GM18861 (cell line): ENCODE measurements at regions not wholly inside any gene's neighbourhood (a gene's known extent, or its start where the extent isn't known, plus 50 kb on each side); places are given as distances from the start of the nearest gene placed in this dataset.
"Not testable (repeated sequence)": the region's sequence is repeated elsewhere in the genome, so short reads cannot be mapped to it uniquely, and the experiment has no call there.

Experiments used
- ATAC-seq: cut with Tn5 transposase; IDR thresholded peaks from one replicate; pipeline ENCODE4 v1.9.1; 2021; ENCODE audit not compliant: unreplicated experiment

- ATAC-seq: not testable (repeated sequence)
Measured at GRCh38 chr6:26720663-26721218, 61.2 kb upstream of the ZNF322 start.

GRCh38 chr6:26730019-26730766 lies 70.6 kb upstream of the ZNF322 start:
- ATAC-seq: not testable (repeated sequence)

- ATAC-seq: not testable (repeated sequence)
Measured at GRCh38 chr6:26734776-26735472, 75.4 kb upstream of the ZNF322 start.

- no peak for ATAC-seq
Measured at GRCh38 chr6:26739811-26740210, 80.3 kb upstream of the ZNF322 start.

- ATAC-seq: no peak
Measured at GRCh38 chr6:26743157-26743821, 83.7 kb upstream of the ZNF322 start.

- ATAC-seq: no peak
Measured at GRCh38 chr6:26743941-26744699, 84.6 kb upstream of the ZNF322 start.

GRCh38 chr6:26744837-26745282 lies 85.3 kb upstream of the ZNF322 start:
- not testable (repeated sequence) for ATAC-seq

- ATAC-seq: not testable (repeated sequence)
Measured at GRCh38 chr6:26745964-26746363, 86.4 kb upstream of the ZNF322 start.

GRCh38 chr6:26749126-26749758 lies 89.7 kb upstream of the ZNF322 start:
- not testable (repeated sequence) for ATAC-seq

- ATAC-seq: not testable (repeated sequence)
Measured at GRCh38 chr6:26749759-26750126, 90.2 kb upstream of the ZNF322 start.

- no peak for ATAC-seq
Measured at GRCh38 chr6:26754212-26754611, 94.7 kb upstream of the ZNF322 start.

- ATAC-seq: not testable (repeated sequence)
Measured at GRCh38 chr6:26754801-26755200, 95.3 kb upstream of the ZNF322 start.

- not testable (repeated sequence) for ATAC-seq
Measured at GRCh38 chr6:26756067-26756805, 96.7 kb upstream of the ZNF322 start.

GRCh38 chr6:26766203-26766902 lies 106.8 kb upstream of the ZNF322 start:
- ATAC-seq: not testable (repeated sequence)

- ATAC-seq: not testable (repeated sequence)
Measured at GRCh38 chr6:26770941-26771666, 111.6 kb upstream of the ZNF322 start.

GRCh38 chr6:26773414-26773813 lies 113.9 kb upstream of the ZNF322 start:
- not testable (repeated sequence) for ATAC-seq

GRCh38 chr6:26780563-26780962 lies 121.0 kb upstream of the ZNF322 start:
- not testable (repeated sequence) for ATAC-seq
